GM10248 (cell line): ENCODE measurements at regions not wholly inside any gene's neighbourhood (a gene's known extent, or its start where the extent isn't known, plus 50 kb on each side); places are given as distances from the start of the nearest gene placed in this dataset.
"Not testable (repeated sequence)": the region's sequence is repeated elsewhere in the genome, so short reads cannot be mapped to it uniquely, and the experiment has no call there.

ENCODE experiments used
- CTCF ChIA-PET: fragments of 300-600 bp; sonication (Branson Sonifier 250); formaldehyde crosslinking; extraction: SDS; loops from one replicate; lab custom pipeline; 2021; ENCODE audit warnings: antibody characterized with exemption; lab: Yijun Ruan, JAX
- POLR2A ChIA-PET: fragments of 350-650 bp; sonication (Branson Sonifier 250); formaldehyde crosslinking; extraction: SDS; loops from one replicate; lab custom pipeline; 2020; ENCODE audit warnings: antibody characterized with exemption; lab: Yijun Ruan, JAX
- DNase-seq: peaks from one replicate; pipeline ENCODE4 v3.0.0; 2012; ENCODE audit errors: extremely low spot score
- TF ChIP-seq, protein P1 (sequence below): IDR thresholded peaks from 2 replicates; pipeline ENCODE4 v1.5.1; 2012; ENCODE audit warnings: mild to moderate bottlenecking, low read depth; ENCODE audit errors: extremely low read depth, missing control alignments, control extremely low read depth

DNA sequence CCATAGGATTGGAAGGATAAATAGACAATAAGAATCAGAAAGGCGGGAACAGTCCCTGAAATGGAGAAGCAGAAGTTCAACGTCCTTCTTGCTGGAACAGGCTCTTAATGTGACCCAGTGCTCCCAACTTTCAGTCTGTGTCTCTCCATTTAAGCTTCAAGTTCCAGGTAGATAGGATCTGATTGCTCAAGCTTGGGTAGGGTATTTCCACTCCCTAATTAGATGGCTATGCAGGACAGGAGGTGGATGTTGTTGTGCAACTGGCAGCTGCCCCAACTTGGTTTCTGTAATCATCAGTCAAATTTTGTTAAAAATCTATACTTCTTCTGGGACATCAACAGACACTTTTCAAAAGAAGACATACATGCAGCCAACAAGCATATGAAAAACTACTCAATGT lies 266.2 kb downstream of the C12orf75 start:
- CTCF ChIA-PET: no interaction called here
- TF ChIP-seq, protein P1, sequence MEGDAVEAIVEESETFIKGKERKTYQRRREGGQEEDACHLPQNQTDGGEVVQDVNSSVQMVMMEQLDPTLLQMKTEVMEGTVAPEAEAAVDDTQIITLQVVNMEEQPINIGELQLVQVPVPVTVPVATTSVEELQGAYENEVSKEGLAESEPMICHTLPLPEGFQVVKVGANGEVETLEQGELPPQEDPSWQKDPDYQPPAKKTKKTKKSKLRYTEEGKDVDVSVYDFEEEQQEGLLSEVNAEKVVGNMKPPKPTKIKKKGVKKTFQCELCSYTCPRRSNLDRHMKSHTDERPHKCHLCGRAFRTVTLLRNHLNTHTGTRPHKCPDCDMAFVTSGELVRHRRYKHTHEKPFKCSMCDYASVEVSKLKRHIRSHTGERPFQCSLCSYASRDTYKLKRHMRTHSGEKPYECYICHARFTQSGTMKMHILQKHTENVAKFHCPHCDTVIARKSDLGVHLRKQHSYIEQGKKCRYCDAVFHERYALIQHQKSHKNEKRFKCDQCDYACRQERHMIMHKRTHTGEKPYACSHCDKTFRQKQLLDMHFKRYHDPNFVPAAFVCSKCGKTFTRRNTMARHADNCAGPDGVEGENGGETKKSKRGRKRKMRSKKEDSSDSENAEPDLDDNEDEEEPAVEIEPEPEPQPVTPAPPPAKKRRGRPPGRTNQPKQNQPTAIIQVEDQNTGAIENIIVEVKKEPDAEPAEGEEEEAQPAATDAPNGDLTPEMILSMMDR: no peak
- DNase-seq: no peak
- POLR2A ChIA-PET: no interaction called here

DNA sequence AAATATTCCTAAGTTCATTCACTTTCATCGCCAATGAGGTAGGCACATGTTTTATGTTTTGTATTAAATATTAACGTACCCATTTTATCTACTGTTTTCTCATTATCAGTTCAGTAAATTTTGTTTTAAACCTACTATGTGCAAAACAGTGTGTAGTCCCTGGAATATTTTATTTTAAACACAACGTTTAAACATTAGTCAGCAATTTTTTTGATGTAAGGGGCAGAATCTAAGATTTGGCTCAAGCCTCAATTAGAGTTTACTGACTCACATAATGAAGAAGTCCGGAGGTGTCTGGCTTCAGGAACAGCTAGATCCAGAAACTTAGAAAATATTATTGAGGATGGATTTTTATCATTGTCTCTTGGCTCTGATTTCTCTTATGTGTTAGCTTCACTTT lies 267.5 kb downstream of the C12orf75 start:
- ChIA-PET POLR2A (no interaction called here), CTCF (interaction anchor here (1.4 kb wide), 1 partner anchor 14 kb away, joined by 3 read pairs; no protein-coding TSS in a partner anchor)
- DNase-seq: no peak
- TF ChIP-seq, protein P1: no peak

DNA sequence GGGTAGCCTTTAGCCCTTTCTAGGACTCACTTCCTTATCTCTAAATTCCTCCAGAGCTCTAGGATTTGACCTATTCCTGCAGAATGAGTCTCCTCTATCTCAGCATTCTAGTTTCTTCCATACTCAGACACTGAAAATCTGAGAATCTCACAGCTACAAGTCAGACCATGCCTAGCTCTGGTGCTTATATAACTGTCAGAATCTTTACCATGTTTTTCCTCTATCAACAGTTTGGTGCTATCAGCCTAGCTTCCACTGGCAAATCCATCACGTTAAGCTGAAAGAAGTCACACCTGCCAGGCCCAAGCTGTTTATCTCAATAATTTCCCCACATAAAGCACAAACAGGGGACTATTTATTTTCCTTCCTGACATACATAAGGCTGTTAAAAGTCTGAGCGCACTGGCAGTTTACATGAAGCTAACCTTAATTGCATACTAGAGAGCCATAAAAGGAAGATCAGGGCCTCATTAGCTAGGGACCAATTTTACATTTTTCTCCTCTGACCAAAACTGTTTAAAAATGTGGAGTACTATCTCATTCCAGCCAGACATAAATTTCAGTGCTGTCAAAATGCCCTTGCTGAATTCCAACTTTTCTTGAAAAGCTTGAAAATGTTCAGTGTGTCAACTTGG lies 270.5 kb downstream of the C12orf75 start:
- ChIA-PET POLR2A (no interaction called here), CTCF (interaction anchor here (0.9 to 2.0 kb wide), 3 partner anchors 10 to 22 kb away, joined by 3 to 7 read pairs (median 3); no protein-coding TSS in a partner anchor)
- no peak for DNase-seq

DNA sequence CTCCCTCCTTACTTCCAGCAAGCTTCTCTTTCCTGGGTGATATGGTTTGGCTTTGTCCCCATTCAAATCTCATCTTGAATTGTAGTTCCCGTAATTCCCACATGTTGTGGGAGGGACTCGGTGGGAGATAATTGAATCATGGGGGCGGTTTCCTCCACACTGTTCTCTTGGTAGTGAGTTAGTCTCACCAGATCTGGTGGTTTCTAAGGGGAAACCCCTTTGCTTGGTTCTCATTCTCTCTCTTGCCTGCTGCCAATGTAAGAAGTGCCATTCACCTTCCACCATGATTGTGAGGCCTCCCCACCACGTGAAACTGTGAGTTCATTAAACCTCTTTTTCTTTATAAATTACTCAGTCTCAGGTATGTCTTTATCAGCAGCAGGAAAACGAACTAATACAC lies 271.8 kb downstream of the C12orf75 start:
- CTCF ChIA-PET: interaction anchor here (1.1 to 1.2 kb wide), 2 partner anchors 24 to 534 kb away, joined by 3 read pairs; no protein-coding TSS in a partner anchor
- POLR2A ChIA-PET, DNase-seq: not testable (repeated sequence)

More for the DNA sequence above, 270.5 kb downstream of the C12orf75 start:
- TF ChIP-seq, protein P1: no peak

DNA sequence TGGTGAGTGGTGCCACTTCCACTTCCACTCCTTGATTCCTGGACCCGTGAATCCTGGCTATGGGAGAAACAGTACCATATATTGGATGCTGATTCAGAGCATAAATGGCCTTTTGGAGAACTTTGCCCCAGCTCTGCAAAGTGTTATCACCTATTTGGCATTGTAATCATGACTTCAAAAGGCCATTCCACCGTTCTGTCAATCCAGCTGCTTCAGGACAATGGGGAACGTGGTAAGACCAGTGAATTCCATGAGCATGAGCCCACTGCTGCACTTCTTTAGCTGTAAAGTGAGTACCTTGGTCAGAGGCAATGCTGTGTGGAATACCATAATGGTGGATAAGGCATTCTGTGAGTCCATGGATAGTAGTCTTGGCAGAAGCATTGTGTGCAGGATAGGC lies 273.8 kb downstream of the C12orf75 start:
- DNase-seq, CTCF ChIA-PET, POLR2A ChIA-PET: not testable (repeated sequence)

DNA sequence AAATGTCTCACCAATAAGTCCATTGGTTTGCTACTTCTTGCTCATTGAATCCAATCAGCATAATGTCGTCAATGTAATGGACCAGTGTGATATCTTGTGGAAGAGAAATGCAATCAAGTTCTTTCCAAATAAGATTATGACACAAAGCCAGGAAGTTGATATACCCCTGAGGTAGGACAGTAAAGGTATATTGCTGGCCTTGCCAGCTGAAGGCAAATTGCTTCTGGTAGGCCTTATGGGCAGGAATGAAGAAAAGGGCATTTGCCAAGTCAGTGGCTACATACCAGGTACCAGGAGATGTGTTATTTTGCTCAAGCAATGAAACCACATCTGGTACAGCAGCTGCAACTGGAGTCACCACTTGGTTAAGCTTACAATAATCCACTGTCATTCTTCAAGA lies 276.1 kb downstream of the C12orf75 start:
- POLR2A ChIA-PET, DNase-seq, CTCF ChIA-PET: not testable (repeated sequence)

DNA sequence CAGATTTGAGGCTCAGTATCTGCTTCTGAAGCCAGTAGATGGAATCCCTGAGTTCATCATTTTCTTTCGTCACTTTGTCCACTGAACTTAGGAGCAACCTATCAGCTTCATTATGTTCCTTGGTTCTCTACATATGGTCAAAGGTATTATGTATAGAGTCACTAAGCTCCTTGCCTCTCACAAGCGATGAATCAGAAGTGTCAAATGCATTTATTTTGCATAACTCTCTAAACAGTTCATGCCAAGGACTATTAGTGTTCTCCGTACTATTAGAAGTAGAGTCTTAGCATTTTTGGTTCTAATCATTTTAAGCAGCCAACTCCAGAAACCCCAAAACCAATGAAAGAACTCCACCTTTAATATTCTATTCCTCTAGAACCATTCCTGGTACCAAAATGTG lies 278.5 kb downstream of the C12orf75 start:
- POLR2A ChIA-PET, CTCF ChIA-PET, DNase-seq: not testable (repeated sequence)

DNA sequence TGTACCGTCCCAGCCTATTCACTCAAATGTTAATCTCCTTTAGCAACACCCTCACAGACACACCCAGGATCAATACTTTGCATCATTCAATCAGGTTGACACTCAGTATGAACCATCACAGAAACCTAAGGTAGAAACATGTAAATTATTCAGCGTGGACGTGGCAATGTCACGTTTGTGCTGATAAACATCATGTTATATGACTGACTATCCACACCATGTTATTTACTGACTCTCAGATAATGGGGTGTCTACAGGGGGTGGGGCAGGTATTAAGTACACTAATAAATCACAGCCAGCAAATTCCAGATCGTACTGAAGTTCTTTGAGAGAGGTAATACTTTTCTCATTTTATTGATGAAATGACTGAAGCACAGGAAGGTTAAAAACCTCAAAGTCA lies 280.0 kb downstream of the C12orf75 start:
- ChIA-PET CTCF (no interaction called here), POLR2A (no interaction called here)
- DNase-seq: no peak
- TF ChIP-seq, protein P1: no peak

DNA sequence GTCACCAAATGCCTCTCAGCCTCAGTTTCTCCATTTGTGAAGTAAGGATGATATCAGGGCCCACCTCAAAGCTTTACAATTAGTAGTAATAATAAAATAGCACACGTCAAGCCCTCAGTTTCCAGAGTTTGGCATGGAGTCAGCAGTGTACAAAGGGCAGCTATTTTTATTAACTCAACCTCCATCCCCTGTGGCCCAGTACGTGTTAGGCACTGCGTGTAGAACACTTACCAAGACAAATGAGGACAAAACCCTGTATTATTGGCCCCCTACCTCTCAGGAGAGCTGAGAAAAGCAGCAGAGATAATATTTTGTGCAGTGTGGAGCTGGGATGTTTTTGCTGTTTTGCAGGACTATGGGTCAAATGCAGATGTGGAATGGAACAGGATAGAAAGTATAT lies 280.8 kb downstream of the C12orf75 start:
- TF ChIP-seq, protein P1: no peak
- DNase-seq: no peak
- ChIA-PET CTCF (interaction anchor here (0.6 to 1.1 kb wide), 3 partner anchors 9 to 13 kb away, joined by 3 read pairs; no protein-coding TSS in a partner anchor), POLR2A (no interaction called here)
